ENCODE measurements at regions not wholly inside any gene's neighbourhood (a gene's known extent, or its start where the extent isn't known, plus 50 kb on each side); places are given as distances from the start of the nearest gene placed in this dataset.
"Not testable (repeated sequence)": the region's sequence is repeated elsewhere in the genome, so short reads cannot be mapped to it uniquely, and the experiment has no call there.

DNA sequence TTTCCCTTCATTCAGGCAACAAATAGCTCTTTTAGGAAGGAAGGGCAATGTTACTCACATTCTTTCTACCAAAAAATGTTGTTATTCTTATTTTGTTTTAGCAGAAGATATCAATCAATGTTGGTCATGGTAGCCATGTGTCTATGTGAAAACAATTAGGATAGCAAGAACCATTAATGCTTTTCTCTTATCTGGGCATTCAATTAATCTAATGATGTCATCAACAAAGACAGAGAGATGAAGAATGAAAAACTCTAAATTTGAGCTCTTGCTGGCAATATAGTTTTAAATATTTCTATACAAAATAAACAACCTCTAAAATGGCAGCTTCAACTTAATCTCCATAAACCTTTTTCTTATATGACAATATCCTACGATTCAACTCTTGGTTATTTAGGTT, 353.7 kb upstream of the ANKRD30A start:
- TF ChIP-seq POLR2A (IDR thresholded peaks at IDR 0.05): no peak
- TF ChIP-seq CTCF (IDR thresholded peaks at IDR 0.05): no peak
- Histone ChIP-seq H3K4me3 (no peak overlapping the region), H3K36me3 (no peaks in the 10 kb centered on the region), H3K4me1 (no peaks in the 10 kb centered on the region), H3K27me3 (no peaks in the 10 kb centered on the region), H3K9me3 (no peaks in the 10 kb centered on the region), H3K27ac (no peak overlapping the region)
- DNase-seq: no peak

DNA sequence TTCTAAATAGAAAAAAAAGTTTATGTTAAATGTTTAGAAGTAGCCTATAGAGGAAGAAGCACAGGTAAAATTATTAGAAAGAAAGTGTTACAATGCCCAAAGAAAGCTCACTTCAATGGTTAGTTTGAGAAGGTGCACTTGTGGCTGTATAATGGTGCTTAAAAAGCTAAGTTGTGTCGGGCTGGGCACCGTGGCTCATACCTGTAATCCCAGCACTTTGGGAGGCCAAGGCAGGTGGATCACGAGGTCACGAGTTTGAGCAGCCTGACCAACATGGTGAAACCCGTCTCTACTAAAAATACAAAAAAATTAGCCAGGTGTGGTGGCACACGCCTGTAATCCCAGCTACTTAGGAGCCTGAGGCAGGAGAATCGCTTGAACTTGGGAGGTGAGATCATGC, 355.7 kb upstream of the ANKRD30A start:
- not testable (repeated sequence) for H3K4me1 ChIP-seq, H3K4me3 ChIP-seq, H3K9me3 ChIP-seq, H3K36me3 ChIP-seq, H3K27me3 ChIP-seq, H3K27ac ChIP-seq, DNase-seq

GRCh38 chr10:36766940-36767339, 358.5 kb upstream of the ANKRD30A start:
- no peak overlapping the region for H3K4me3 ChIP-seq
- no peaks in the 10 kb centered on the region for H3K9me3 ChIP-seq
- no peak for TF ChIP-seq POLR2A (IDR thresholded peaks at IDR 0.05)
- TF ChIP-seq CTCF (IDR thresholded peaks at IDR 0.05): no peak
- DNase-seq: no peak
- H3K36me3 ChIP-seq: no peaks in the 10 kb centered on the region
- no peaks in the 10 kb centered on the region for H3K27me3 ChIP-seq
- H3K27ac ChIP-seq: no peak overlapping the region
- no peaks in the 10 kb centered on the region for H3K4me1 ChIP-seq

DNA sequence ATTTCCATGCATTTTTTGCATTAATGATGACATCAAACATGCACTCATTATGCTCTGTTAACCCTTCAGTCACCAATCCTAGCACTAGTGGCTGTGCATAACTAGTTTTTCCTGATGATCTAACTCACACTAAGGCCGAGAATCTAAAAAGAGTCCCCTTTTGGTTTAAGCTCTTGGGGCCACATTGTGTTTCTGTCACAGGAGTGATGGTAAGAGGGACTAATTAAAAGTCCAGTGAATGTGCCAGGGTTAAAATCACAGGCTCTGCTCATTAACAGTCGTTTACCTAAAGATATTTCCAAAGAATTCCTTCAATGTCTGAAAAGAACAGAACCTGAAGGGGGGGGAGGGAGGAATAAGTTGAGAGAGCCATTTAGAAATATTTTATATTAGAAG, 359.0 kb upstream of the ANKRD30A start:
- TF ChIP-seq CTCF (IDR thresholded peaks at IDR 0.05): no peak
- no peak for TF ChIP-seq POLR2A (IDR thresholded peaks at IDR 0.05)
- Histone ChIP-seq H3K4me3 (no peak overlapping the region), H3K27ac (no peak overlapping the region), H3K36me3 (no peaks in the 10 kb centered on the region), H3K9me3 (no peaks in the 10 kb centered on the region), H3K27me3 (no peaks in the 10 kb centered on the region), H3K4me1 (no peaks in the 10 kb centered on the region)
- no peak for DNase-seq

DNA sequence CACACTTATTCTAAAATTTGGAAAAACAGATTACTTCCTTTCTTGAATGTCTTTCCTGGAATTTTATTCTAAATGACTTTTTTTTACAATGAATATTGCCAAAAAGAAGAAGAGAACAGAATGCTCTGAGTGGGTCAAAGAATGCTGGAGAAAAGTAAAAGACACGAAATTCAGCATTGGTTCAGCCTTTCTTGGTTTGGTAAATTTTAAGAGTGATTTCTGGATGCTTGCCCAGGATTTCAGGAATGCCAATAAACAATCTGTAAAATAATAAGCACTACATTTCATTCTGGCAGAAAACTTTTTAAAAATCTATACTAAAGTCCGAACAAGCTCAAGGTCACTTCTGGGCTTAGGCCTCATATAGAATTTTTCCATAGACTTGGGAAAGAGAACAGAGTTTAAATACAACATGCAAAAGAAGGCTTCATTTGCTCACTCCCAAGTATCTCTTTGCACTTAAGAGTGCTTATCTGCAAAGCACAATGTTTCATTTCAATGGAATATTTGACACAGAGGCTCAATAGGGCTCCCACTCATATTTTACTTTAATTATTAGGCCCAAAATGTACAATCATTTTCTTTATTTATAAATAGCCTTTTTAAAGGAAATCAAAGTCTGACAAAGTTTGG, 359.5 kb upstream of the ANKRD30A start:
- no peak overlapping the region for H3K4me3 ChIP-seq
- no peaks in the 10 kb centered on the region for H3K27me3 ChIP-seq
- TF ChIP-seq POLR2A (IDR thresholded peaks at IDR 0.05) (no peak), CTCF (IDR thresholded peaks at IDR 0.05) (no peak)
- no peak overlapping the region for H3K27ac ChIP-seq
- H3K36me3 ChIP-seq: no peaks in the 10 kb centered on the region
- DNase-seq: no peak
- no peaks in the 10 kb centered on the region for H3K4me1 ChIP-seq
- H3K9me3 ChIP-seq: no peaks in the 10 kb centered on the region

DNA sequence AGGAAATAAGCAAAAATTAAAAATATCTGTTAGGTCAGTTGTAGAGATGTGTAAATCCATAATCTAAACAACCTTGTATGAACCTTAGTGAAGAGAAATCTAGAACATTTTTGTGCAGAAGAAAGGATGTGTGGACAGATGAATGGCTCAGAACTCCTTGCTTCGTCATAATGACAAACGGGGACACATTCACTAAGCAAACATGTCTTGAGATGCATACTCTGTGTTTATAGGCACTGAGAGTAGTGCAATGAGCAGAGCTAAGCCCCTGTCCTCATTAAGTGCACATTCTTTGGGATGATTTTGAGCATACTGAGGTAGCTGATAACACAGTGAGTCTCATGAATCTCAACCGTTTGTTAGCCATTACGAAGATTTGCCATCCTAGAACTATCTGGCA, 360.6 kb upstream of the ANKRD30A start:
- no peak overlapping the region for H3K27ac ChIP-seq
- TF ChIP-seq POLR2A (IDR thresholded peaks at IDR 0.05) (no peak), CTCF (IDR thresholded peaks at IDR 0.05) (no peak)
- no peaks in the 10 kb centered on the region for H3K27me3 ChIP-seq
- no peak overlapping the region for H3K4me3 ChIP-seq
- no peaks in the 10 kb centered on the region for H3K4me1 ChIP-seq
- no peak for DNase-seq
- H3K9me3 ChIP-seq: no peaks in the 10 kb centered on the region
- no peaks in the 10 kb centered on the region for H3K36me3 ChIP-seq

Measured in Peyer's patch (tissue), 4 donors.